H1 (cell line): ENCODE measurements at regions not wholly inside any gene's neighbourhood (a gene's known extent, or its start where the extent isn't known, plus 50 kb on each side); places are given as distances from the start of the nearest gene placed in this dataset.

Experiments used
- CTCF ChIA-PET: fragments of 300-600 bp; sonication (Branson Sonifier 250); formaldehyde crosslinking; loops from one replicate; lab custom pipeline; 2021; ENCODE audit not compliant: partially characterized antibody; lab: Charles Lee
- POLR2A ChIA-PET: fragments of 300-600 bp; sonication (Branson Sonifier 250); formaldehyde crosslinking; loops from one replicate; lab custom pipeline; 2021; ENCODE audit warnings: inconsistent platforms; ENCODE audit not compliant: partially characterized antibody; lab: Charles Lee
- DNase-seq, 2 experiments: peaks; one replicate each; pipeline versions ENCODE4 v3.0.0 to v3.0.0-alpha.2; 2010 to 2022; ENCODE audit warnings: low spot score in 2 of 2, low read depth in 1 of 2, mixed read lengths in 1 of 2
- FAIRE-seq: peaks from 2 replicates; lab custom pipeline; 2011; peaks lifted over from hg19 to GRCh38; lab: Jason Lieb, UNC
- H2AFZ ChIP-seq: 2 replicates; pipeline ENCODE4 v1.8.1; 2012; ENCODE audit warnings: low read length, inconsistent platforms
- H2AK5ac ChIP-seq: 2 replicates; pipeline ENCODE4 v1.6.1; 2013; ENCODE audit warnings: low read depth, low read length
- H2BK120ac ChIP-seq: replicated peaks from 2 replicates; pipeline ENCODE3; 2013; ENCODE audit warnings: low read depth, low read length, inconsistent platforms
- H2BK12ac ChIP-seq: 2 replicates; pipeline ENCODE4 v1.6.1; 2013; ENCODE audit warnings: low read depth, low read length
- H2BK15ac ChIP-seq: 2 replicates; pipeline ENCODE4 v1.6.1; 2013; ENCODE audit warnings: low read length
- H2BK20ac ChIP-seq: 2 replicates; pipeline ENCODE4 v1.6.1; 2013; ENCODE audit warnings: low read length
- H2BK5ac ChIP-seq: 2 replicates; pipeline ENCODE4 v1.6.1; 2013; ENCODE audit warnings: low read depth, low read length
- H3K14ac ChIP-seq: 2 replicates; pipeline ENCODE4 v1.6.1; 2013; ENCODE audit warnings: inconsistent platforms; ENCODE audit not compliant: insufficient read length
- H3K18ac ChIP-seq: 2 replicates; pipeline ENCODE4 v1.6.1; 2013; ENCODE audit warnings: low read length; ENCODE audit errors: extremely low read depth
- H3K23ac ChIP-seq: 2 replicates; pipeline ENCODE4 v1.6.1; 2013; ENCODE audit warnings: inconsistent platforms; ENCODE audit not compliant: insufficient read length
- H3K23me2 ChIP-seq: 2 replicates; pipeline ENCODE4 v1.6.1; 2013; ENCODE audit warnings: low read depth, low read length
- H3K27ac ChIP-seq: 2 replicates; pipeline ENCODE4 v1.6.1; 2011; ENCODE audit warnings: low read depth, low read length, inconsistent platforms
- H3K27me3 ChIP-seq, 4 experiments: replicated peaks in 1 of 4; 1 replicate in 1 of 4; 2 replicates in 3 of 4; pipeline versions ENCODE4 v1.6.1 to v1.8.1; 2011 to 2013; ENCODE audit warnings: low read length in 3 of 4, mild to moderate bottlenecking in 3 of 4, inconsistent platforms in 2 of 4, mixed read lengths in 2 of 4, moderate library complexity in 1 of 4; ENCODE audit not compliant: control insufficient read depth in 3 of 4, insufficient read depth in 3 of 4; ENCODE audit errors: extremely low read depth in 1 of 4
- H3K36me3 ChIP-seq, 4 experiments: 2 replicates each; pipeline versions ENCODE4 v1.6.1 to v1.8.1; 2011 to 2013; ENCODE audit warnings: mild to moderate bottlenecking in 4 of 4, low read length in 3 of 4, moderate library complexity in 2 of 4, control low read depth in 1 of 4, inconsistent platforms in 1 of 4; ENCODE audit not compliant: insufficient read depth in 4 of 4, control insufficient read depth in 2 of 4
- H3K4ac ChIP-seq: replicated peaks from 2 replicates; pipeline ENCODE3; 2013; ENCODE audit warnings: low read length, low read depth, mixed read lengths, inconsistent platforms; ENCODE audit not compliant: insufficient read length
- H3K4me1 ChIP-seq, 4 experiments: replicated peaks in 1 of 4; 1 replicate in 1 of 4; 2 replicates in 3 of 4; pipeline versions ENCODE4 v1.6.1 to v1.8.1; 2011 to 2013; ENCODE audit warnings: low read length in 3 of 4, inconsistent platforms in 2 of 4, mixed read lengths in 1 of 4; ENCODE audit not compliant: insufficient read depth in 4 of 4, control insufficient read depth in 3 of 4
- H3K4me2 ChIP-seq, 2 experiments: 2 replicates each; pipeline versions ENCODE4 v1.6.1 to v1.8.1; 2011 to 2013; ENCODE audit warnings: low read depth in 2 of 2, low read length in 2 of 2, control low read depth in 1 of 2, inconsistent platforms in 1 of 2, mild to moderate bottlenecking in 1 of 2; ENCODE audit not compliant: insufficient read depth in 1 of 2
- H3K4me3 ChIP-seq, 4 experiments: fragments of 200-600, 300-600 bp in 1 of 4; sonication (generic), shearing (Covaris generic), sonication (Bioruptor Twin) in 1 of 4; 2 replicates each; pipeline versions ENCODE4 v1.5.1 to v1.8.1; 2011 to 2016; ENCODE audit warnings: low read length in 4 of 4, low read depth in 3 of 4, control low read depth in 2 of 4, inconsistent platforms in 2 of 4, mild to moderate bottlenecking in 2 of 4, mixed read lengths in 1 of 4, moderate library complexity in 1 of 4; ENCODE audit not compliant: insufficient read depth in 2 of 4; ENCODE audit errors: extremely low read depth in 1 of 4
- H3K56ac ChIP-seq: replicated peaks from 2 replicates; pipeline ENCODE3; 2013; ENCODE audit warnings: low read depth, mild to moderate bottlenecking, mixed read lengths, low read length, inconsistent platforms; ENCODE audit not compliant: insufficient read length
- H3K79me1 ChIP-seq: 2 replicates; pipeline ENCODE4 v1.6.1; 2013; ENCODE audit warnings: low read depth, low read length, control low read depth
- H3K79me2 ChIP-seq, 2 experiments: 2 replicates each; pipeline versions ENCODE4 v1.6.1 to v1.8.1; 2012 to 2013; ENCODE audit warnings: low read length in 2 of 2, mild to moderate bottlenecking in 2 of 2, inconsistent platforms in 1 of 2; ENCODE audit not compliant: insufficient read depth in 2 of 2, control insufficient read depth in 1 of 2
- H3K9ac ChIP-seq, 4 experiments: replicated peaks in 1 of 4; 1 replicate in 1 of 4; 2 replicates in 3 of 4; pipeline versions ENCODE4 v1.6.1 to v1.8.1; 2011 to 2013; ENCODE audit warnings: low read depth in 3 of 4, low read length in 3 of 4, control low read depth in 2 of 4, mild to moderate bottlenecking in 2 of 4, moderate library complexity in 2 of 4, inconsistent platforms in 1 of 4; ENCODE audit errors: extremely low read depth in 1 of 4
- H3K9me3 ChIP-seq, 2 experiments: 2 replicates each; pipeline versions ENCODE4 v1.6.1 to v1.8.1; 2012 to 2013; ENCODE audit warnings: mild to moderate bottlenecking in 2 of 2, moderate library complexity in 2 of 2, control low read depth in 1 of 2, inconsistent platforms in 1 of 2, low read depth in 1 of 2, low read length in 1 of 2, mixed read lengths in 1 of 2; ENCODE audit not compliant: insufficient read depth in 2 of 2
- H4K20me1 ChIP-seq, 2 experiments: replicated peaks in 1 of 2; 2 replicates each; pipeline versions ENCODE3 to v1.8.1; 2011 to 2013; ENCODE audit warnings: inconsistent platforms in 2 of 2, low read length in 2 of 2, mild to moderate bottlenecking in 1 of 2; ENCODE audit not compliant: insufficient read depth in 2 of 2, control insufficient read depth in 1 of 2
- H4K5ac ChIP-seq: 2 replicates; pipeline ENCODE4 v1.6.1; 2013; ENCODE audit warnings: low read length, low read depth, mixed read lengths, inconsistent platforms; ENCODE audit not compliant: insufficient read length
- H4K8ac ChIP-seq: 2 replicates; pipeline ENCODE4 v1.8.0; 2013; ENCODE audit warnings: mild to moderate bottlenecking, moderate library complexity, low read length, inconsistent platforms; ENCODE audit not compliant: insufficient read depth; ENCODE audit errors: extremely low read depth
- H4K91ac ChIP-seq: replicated peaks from 2 replicates; pipeline ENCODE3; 2013; ENCODE audit warnings: low read length, mixed read lengths, inconsistent platforms; ENCODE audit not compliant: insufficient read length
- CBX8 ChIP-seq: fragments of 300-800, 300-1000 bp; sonication (generic); IDR thresholded peaks from 2 replicates; pipeline ENCODE4 v1.7.1; 2016; ENCODE audit warnings: low read depth, low read length, borderline replicate concordance
- CEBPB ChIP-seq: IDR thresholded peaks from 2 replicates; pipeline ENCODE4 v1.6.1; 2012; ENCODE audit warnings: low read depth, low read length
- EGR1 ChIP-seq: IDR thresholded peaks from 2 replicates; pipeline ENCODE4 v1.6.1; 2011; ENCODE audit warnings: low read depth, low read length, borderline replicate concordance
- HDAC6 ChIP-seq: IDR thresholded peaks from one replicate; pipeline ENCODE4 v1.7.1; 2012; ENCODE audit warnings: low read depth, mild to moderate bottlenecking, inconsistent platforms, low read length, moderate library complexity
- MAX ChIP-seq: IDR thresholded peaks from 2 replicates; pipeline ENCODE4 v1.6.1; 2012; ENCODE audit warnings: inconsistent platforms
- SUZ12 ChIP-seq: fragments of 200-600 bp; sonication (generic); IDR thresholded peaks from 2 replicates; pipeline ENCODE4 v1.6.1; 2012; ENCODE audit warnings: mild to moderate bottlenecking, inconsistent platforms, low read length, moderate library complexity, mixed read lengths
- WGBS, 2 experiments: shearing (Covaris generic) in 1 of 2; methylation state at CpG; one replicate each; pipeline versions ENCODE4 v1.1.6 to v1.1.7; 2013 to 2015; ENCODE audit warnings: low lambda C conversion rate in 2 of 2, mixed read lengths in 2 of 2, inconsistent platforms in 1 of 2, low coverage in 1 of 2, missing lambda C conversion rate in 1 of 2; ENCODE audit not compliant: insufficient replicate concordance in 2 of 2, insufficient coverage in 1 of 2, insufficient read length in 1 of 2; ENCODE audit errors: extremely low coverage in 1 of 2, missing lambda C conversion rate in 1 of 2; 5-methylcytosine and 5-hydroxymethylcytosine counted together

- Histone ChIP-seq H3K36me3 (no peaks in the 10 kb centered on the region), H2BK120ac (no peak overlapping the region), H3K23ac (no peak overlapping the region), H3K9ac (no peak overlapping the region), H4K5ac (no peak overlapping the region), H2BK12ac (no peak overlapping the region), H3K4ac (no peak overlapping the region), H2AK5ac (no peak overlapping the region), H2BK20ac (no peak overlapping the region), H3K18ac (no peak overlapping the region), H3K4me3 (no peak overlapping the region), H3K27ac (no peak overlapping the region), H4K20me1 (no peaks in the 10 kb centered on the region), H3K79me2 (no peaks in the 10 kb centered on the region), H4K91ac (no peak overlapping the region), H3K27me3 (no peaks in the 10 kb centered on the region), H3K23me2 (no peaks in the 10 kb centered on the region), H3K4me1 (no peaks in the 10 kb centered on the region), H3K14ac (no peak overlapping the region), H3K79me1 (no peaks in the 10 kb centered on the region), H3K9me3 (no peaks in the 10 kb centered on the region), H3K4me2 (no peak overlapping the region), H2AFZ (no peak overlapping the region), H3K56ac (no peak overlapping the region), H2BK5ac (no peak overlapping the region), H2BK15ac (no peak overlapping the region), H4K8ac (no peak overlapping the region)
- no peak for TF ChIP-seq SUZ12
- TF ChIP-seq CEBPB: no peak
- no peak for TF ChIP-seq CBX8
- no peak for TF ChIP-seq HDAC6
- no peak for TF ChIP-seq MAX
- no peak for TF ChIP-seq EGR1
- DNase-seq: no peak
- ChIA-PET POLR2A (no interaction called here), CTCF (no interaction called here)
- no peak for FAIRE-seq
- 86 to 100% methylated on average over 1 of the region's 1 CpG for WGBS, 2 experiments
Observed at GRCh38 chr11:23310276-23310675, 450.0 kb upstream of the CCDC179 start.
